Activated T-helper 1 cell treated with anti-CD3 and anti-CD28 coated beads, Interleukin-12 subunit alpha, Interleukin-12 subunit beta, Interleukin-2, Interleukin-4 antibody, amounts not matched to agents 30 ng/mL and 10 ng/mL and 1 ng/mL, durations not matched to agents 14 hours and 24 hours and 36 hours (primary cell): ENCODE measurements at regions not wholly inside any gene's neighbourhood (a gene's known extent, or its start where the extent isn't known, plus 50 kb on each side); places are given as distances from the start of the nearest gene placed in this dataset.
"Not testable (repeated sequence)": the region's sequence is repeated elsewhere in the genome, so short reads cannot be mapped to it uniquely, and the experiment has no call there.

Experiments
- DNase-seq: peaks from one replicate; pipeline ENCODE4 v3.0.0; 2021; ENCODE audit warnings: low spot score
- H3K27ac Mint-ChIP-seq: one replicate; pipeline ENCODE4 v1.8.0; 2021; ENCODE audit warnings: mild to moderate bottlenecking, mixed read lengths
- H3K27me3 Mint-ChIP-seq: one replicate; pipeline ENCODE4 v1.8.0; 2022; ENCODE audit warnings: mild to moderate bottlenecking, moderate library complexity, mixed read lengths; ENCODE audit not compliant: insufficient read depth
- H3K36me3 Mint-ChIP-seq: one replicate; pipeline ENCODE4 v1.8.0; 2021; ENCODE audit warnings: low read depth, mixed read lengths
- H3K4me1 Mint-ChIP-seq: one replicate; pipeline ENCODE4 v1.8.0; 2021; ENCODE audit warnings: low read depth, mixed read lengths
- H3K4me3 Mint-ChIP-seq: one replicate; pipeline ENCODE4 v1.8.0; 2021; ENCODE audit warnings: mild to moderate bottlenecking, moderate library complexity, mixed read lengths
- H3K9me3 Mint-ChIP-seq: one replicate; pipeline ENCODE4 v1.8.0; 2021; ENCODE audit warnings: mixed read lengths
- intact Hi-C: fragments of 100-400 bp; cut with micrococcal nuclease; formaldehyde crosslinking; loops from one replicate; pipeline ENCODE4 v1.15.1; 2024

GRCh38 chr5:87784879-87785495 lies 372.3 kb upstream of the CCNH start:
- Mint-ChIP-seq H3K4me1 (no peaks in the 10 kb centered on the region), H3K36me3 (no peaks in the 10 kb centered on the region), H3K27me3 (peaks cover 11% of the 10 kb centered on the region), H3K27ac (no peak overlapping the region), H3K9me3 (no peaks in the 10 kb centered on the region), H3K4me3 (no peak overlapping the region)
- intact Hi-C loops, result loop anchor here (5.0 to 10.0 kb wide), 3 partner anchors 357 to 1097 kb away; partner anchors contain the start of gene MEF2C
- DNase-seq, result no peak

DNA sequence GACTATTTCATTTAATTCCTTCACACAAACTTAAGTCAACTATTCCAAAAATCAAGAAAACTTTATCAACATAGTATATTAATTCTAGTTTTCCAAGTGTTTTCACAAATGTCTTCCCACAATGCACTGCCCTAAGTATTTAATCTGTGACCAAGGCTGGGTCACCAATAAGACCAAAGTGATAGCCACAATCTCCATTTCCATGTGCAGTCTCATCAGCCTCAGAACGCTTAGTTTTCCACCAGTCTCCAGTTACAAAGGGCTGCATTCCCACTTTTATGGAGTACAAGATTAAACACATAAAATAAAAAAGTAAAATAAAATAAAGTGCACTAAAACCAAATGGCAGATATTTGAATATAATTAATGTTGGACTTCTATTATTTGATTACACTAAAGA lies 371.6 kb upstream of the CCNH start:
- Mint-ChIP-seq H3K27me3 (peaks cover 11% of the 10 kb centered on the region), H3K27ac (no peak overlapping the region), H3K4me1 (no peaks in the 10 kb centered on the region), H3K9me3 (no peaks in the 10 kb centered on the region), H3K4me3 (no peak overlapping the region), H3K36me3 (no peaks in the 10 kb centered on the region)
- intact Hi-C loops, result loop anchor here (5.0 to 10.0 kb wide), 3 partner anchors 358 to 1098 kb away; partner anchors contain the start of gene MEF2C
- DNase-seq, result no peak

DNA sequence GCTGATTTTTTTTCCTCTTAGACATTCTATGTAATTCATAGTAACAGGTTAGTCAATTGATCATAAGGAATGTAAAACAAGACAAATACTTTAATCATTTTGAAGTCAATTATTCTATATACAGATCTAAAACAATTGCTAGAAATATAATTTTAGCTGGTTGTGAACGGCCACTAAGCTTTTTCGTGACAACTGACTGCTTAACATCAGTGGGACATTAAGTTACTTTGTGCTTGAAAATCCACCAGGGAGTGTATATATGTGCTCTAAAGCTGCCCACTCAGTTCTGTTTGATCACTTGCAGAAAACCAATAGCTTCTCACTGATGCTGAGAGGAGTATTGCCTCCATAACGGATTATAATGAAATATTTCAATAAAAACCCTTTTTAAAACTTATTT lies 370.2 kb upstream of the CCNH start:
- Mint-ChIP-seq H3K4me3 (no peak overlapping the region), H3K9me3 (no peaks in the 10 kb centered on the region), H3K4me1 (no peaks in the 10 kb centered on the region), H3K27me3 (peaks cover 11% of the 10 kb centered on the region), H3K27ac (no peak overlapping the region), H3K36me3 (no peaks in the 10 kb centered on the region)
- DNase-seq, result no peak
- intact Hi-C loops, result loop anchor here (5.0 to 10.0 kb wide), 3 partner anchors 359 to 1099 kb away; partner anchors contain the start of gene MEF2C

GRCh38 chr5:87781976-87782375 lies 369.2 kb upstream of the CCNH start:
- Mint-ChIP-seq H3K9me3 (no peaks in the 10 kb centered on the region), H3K27me3 (peaks cover 11% of the 10 kb centered on the region), H3K27ac (no peak overlapping the region), H3K36me3 (no peaks in the 10 kb centered on the region), H3K4me1 (no peaks in the 10 kb centered on the region), H3K4me3 (no peak overlapping the region)
- intact Hi-C loops, result loop anchor here (1.0 to 10.0 kb wide), 6 partner anchors 360 to 1100 kb away; partner anchors contain the start of gene MEF2C
- DNase-seq, result no peak

DNA sequence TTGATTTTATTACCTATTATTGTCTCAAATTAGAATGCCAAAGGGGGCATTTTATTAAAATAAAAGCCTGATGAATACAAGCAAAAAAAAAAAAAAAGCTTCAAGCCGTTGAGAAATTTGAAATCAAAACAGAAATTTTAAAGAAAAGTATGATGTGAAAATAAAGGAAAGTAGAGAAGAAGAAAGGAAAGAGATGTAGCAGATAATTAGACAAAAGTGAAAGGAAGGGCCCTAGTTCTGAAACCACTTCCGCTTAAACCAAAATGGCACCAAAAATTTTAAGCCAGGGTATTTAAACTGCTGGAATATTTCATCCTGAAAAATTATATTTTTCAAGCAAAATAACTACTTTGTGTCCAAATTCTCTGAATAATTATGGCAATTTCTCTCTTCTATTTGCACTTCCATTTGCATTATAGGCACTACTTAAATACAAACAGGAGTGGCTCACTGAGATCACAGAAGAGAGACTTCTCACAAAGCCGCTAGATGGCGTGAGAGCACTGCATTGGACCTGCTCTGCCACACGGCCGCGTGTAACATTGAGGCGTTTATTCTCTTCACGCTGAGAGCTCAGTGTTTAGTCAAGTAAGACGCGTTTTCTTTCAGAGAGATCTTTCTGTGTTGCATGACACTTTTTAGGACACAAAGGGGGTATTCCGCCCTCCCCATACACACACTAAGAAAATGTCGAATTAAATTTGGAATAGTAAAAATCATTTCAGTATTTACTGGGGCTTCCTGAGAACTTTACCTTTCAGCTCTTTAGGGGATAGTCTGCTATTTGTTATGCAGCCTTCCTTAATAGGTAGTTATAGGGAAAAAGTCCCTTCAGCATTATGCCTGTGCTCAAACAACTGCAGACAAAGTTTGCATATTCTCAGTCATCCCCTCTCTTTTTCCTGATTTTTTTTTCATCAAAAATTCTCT lies 368.4 kb upstream of the CCNH start:
- intact Hi-C loops, result loop anchor here (1.0 to 10.0 kb wide), 6 partner anchors 361 to 1101 kb away; partner anchors contain the start of gene MEF2C
- Mint-ChIP-seq H3K27ac (no peak overlapping the region), H3K4me3 (no peak overlapping the region), H3K36me3 (no peaks in the 10 kb centered on the region), H3K27me3 (peaks cover 10% of the 10 kb centered on the region), H3K9me3 (no peaks in the 10 kb centered on the region), H3K4me1 (no peaks in the 10 kb centered on the region)
- DNase-seq, result peak; percentile 64

GRCh38 chr5:87778876-87779275 lies 366.1 kb upstream of the CCNH start:
- no peaks in the 10 kb centered on the region for H3K9me3 Mint-ChIP-seq
- H3K27ac Mint-ChIP-seq, result no peak overlapping the region
- DNase-seq, result no peak
- H3K4me3 Mint-ChIP-seq, result no peak overlapping the region
- H3K27me3 Mint-ChIP-seq, result peaks cover 11% of the 10 kb centered on the region
- no peaks in the 10 kb centered on the region for H3K4me1 Mint-ChIP-seq
- no peaks in the 10 kb centered on the region for H3K36me3 Mint-ChIP-seq
- intact Hi-C loops, result no loop called here

GRCh38 chr5:87777877-87778276 lies 365.1 kb upstream of the CCNH start:
- Mint-ChIP-seq H3K27me3 (peaks cover 11% of the 10 kb centered on the region), H3K36me3 (no peaks in the 10 kb centered on the region), H3K9me3 (no peaks in the 10 kb centered on the region), H3K4me1 (no peaks in the 10 kb centered on the region), H3K4me3 (no peak overlapping the region), H3K27ac (no peak overlapping the region)
- intact Hi-C loops, result no loop called here
- DNase-seq, result no peak

DNA sequence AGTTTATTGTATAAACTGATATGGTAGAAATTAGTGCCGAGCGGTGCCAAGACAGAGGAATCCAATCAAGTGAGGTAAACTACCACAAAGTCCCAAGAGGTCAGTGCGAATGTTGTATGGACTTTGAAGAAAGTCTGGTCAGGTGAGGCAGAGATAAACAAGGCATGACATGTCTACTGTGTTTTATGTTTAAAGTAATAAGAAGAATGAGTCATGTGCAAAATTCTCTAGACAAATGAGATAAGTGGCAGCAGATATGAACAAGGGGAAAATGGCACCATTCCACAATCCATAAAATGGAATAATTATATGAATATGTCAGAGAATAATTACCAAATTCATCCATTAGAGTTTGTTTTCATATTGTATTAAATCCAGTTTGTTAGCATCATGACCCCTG lies 364.1 kb upstream of the CCNH start:
- H3K27me3 Mint-ChIP-seq, result peaks cover 8% of the 10 kb centered on the region
- H3K27ac Mint-ChIP-seq, result no peak overlapping the region
- H3K4me1 Mint-ChIP-seq, result no peaks in the 10 kb centered on the region

GRCh38 chr5:87776302-87776701 lies 363.6 kb upstream of the CCNH start:
- H3K9me3 Mint-ChIP-seq, H3K4me3 Mint-ChIP-seq, H3K27me3 Mint-ChIP-seq, H3K36me3 Mint-ChIP-seq, H3K4me1 Mint-ChIP-seq, DNase-seq, intact Hi-C loops, H3K27ac Mint-ChIP-seq: not testable (repeated sequence)

More for the DNA sequence above, 364.1 kb upstream of the CCNH start:
- DNase-seq, result no peak
- intact Hi-C loops, result no loop called here
- Mint-ChIP-seq H3K9me3 (no peaks in the 10 kb centered on the region), H3K36me3 (no peaks in the 10 kb centered on the region), H3K4me3 (no peak overlapping the region)

DNA sequence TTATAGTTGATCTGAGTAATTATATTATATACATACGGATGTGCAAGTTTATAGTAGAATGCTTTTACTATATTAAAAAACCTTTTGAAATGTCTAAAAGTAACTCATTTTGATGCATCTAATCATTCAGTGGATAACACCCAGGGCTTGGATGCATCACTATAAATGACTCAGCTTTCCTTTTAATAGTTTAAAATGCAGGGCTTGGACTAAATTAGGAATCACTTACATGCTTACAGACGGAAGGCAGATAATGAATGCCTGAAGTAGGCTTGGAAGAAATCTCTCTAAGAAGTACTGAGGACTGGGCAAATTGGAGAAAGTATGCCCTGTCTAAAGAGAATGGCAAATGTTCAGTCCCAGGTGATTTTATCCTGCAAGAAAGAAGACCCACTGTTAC lies 362.5 kb upstream of the CCNH start:
- intact Hi-C loops, result no loop called here

DNA sequence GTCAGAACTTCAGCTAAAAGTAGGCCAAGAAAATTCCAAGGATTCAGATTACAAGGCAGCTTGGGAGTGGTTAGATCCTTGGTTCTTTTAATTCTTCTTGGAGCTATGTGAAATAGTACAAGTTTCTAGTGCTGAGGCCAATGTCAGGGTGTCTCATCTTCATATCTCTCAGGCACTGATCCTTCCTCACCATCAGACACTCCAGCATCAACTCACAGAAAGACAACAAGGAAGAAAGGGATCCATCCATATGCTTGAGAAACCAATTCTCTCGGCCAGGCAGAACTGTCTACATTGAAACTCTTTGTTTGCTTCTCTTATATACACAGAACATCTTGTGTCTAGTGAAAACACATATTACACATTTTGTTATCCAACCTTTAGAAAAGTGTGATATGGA lies 362.1 kb upstream of the CCNH start:
- Mint-ChIP-seq H3K9me3 (no peaks in the 10 kb centered on the region), H3K27ac (no peak overlapping the region)

More for the DNA sequence above, 362.5 kb upstream of the CCNH start:
- Mint-ChIP-seq H3K27me3 (peaks cover 2% of the 10 kb centered on the region), H3K36me3 (no peaks in the 10 kb centered on the region), H3K4me1 (no peaks in the 10 kb centered on the region), H3K4me3 (no peak overlapping the region), H3K27ac (no peak overlapping the region), H3K9me3 (no peaks in the 10 kb centered on the region)
- no peak for DNase-seq

DNA sequence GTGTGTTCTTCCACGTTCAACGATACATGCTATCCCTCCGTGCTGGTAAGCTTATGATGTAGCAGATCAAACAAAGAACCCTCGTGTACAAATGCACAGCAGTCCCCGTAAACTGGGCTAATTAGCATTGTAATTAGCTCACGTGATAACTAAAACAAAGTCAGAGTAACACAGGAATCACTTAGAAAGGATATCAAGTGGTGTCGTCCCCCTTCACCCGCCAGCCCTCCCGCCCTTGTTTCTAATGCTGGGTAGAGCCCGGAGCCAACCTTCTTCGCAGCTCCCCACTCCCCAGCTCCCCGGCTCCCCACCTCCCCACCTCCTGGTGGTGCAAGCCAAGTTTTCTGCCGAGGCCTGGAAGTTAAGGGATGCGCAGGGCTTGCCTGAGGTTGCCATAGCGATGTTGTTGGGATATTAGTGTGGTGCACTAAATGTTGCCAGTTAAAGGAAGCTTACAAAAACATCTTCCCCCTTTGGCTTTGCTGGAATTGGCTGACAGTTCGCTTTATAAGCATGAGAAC lies 357.9 kb upstream of the CCNH start:
- intact Hi-C loops, result no loop called here
- H3K9me3 Mint-ChIP-seq, result no peaks in the 10 kb centered on the region

More for the DNA sequence above, 362.1 kb upstream of the CCNH start:
- H3K36me3 Mint-ChIP-seq, result no peaks in the 10 kb centered on the region
- no peaks in the 10 kb centered on the region for H3K4me1 Mint-ChIP-seq
- no peak for DNase-seq
- peaks cover 2% of the 10 kb centered on the region for H3K27me3 Mint-ChIP-seq
- H3K4me3 Mint-ChIP-seq, result no peak overlapping the region
- intact Hi-C loops, result no loop called here

More for the DNA sequence above, 357.9 kb upstream of the CCNH start:
- H3K4me3 Mint-ChIP-seq, result no peak overlapping the region
- H3K27ac Mint-ChIP-seq, result no peak overlapping the region
- H3K36me3 Mint-ChIP-seq, result no peaks in the 10 kb centered on the region
- H3K27me3 Mint-ChIP-seq, result peaks cover 8% of the 10 kb centered on the region
- no peaks in the 10 kb centered on the region for H3K4me1 Mint-ChIP-seq
- DNase-seq, result no peak
